ENCODE measurements at regions not wholly inside any gene's neighbourhood (a gene's known extent, or its start where the extent isn't known, plus 50 kb on each side); places are given as distances from the start of the nearest gene placed in this dataset.
"Not testable (repeated sequence)": the region's sequence is repeated elsewhere in the genome, so short reads cannot be mapped to it uniquely, and the experiment has no call there.

DNA sequence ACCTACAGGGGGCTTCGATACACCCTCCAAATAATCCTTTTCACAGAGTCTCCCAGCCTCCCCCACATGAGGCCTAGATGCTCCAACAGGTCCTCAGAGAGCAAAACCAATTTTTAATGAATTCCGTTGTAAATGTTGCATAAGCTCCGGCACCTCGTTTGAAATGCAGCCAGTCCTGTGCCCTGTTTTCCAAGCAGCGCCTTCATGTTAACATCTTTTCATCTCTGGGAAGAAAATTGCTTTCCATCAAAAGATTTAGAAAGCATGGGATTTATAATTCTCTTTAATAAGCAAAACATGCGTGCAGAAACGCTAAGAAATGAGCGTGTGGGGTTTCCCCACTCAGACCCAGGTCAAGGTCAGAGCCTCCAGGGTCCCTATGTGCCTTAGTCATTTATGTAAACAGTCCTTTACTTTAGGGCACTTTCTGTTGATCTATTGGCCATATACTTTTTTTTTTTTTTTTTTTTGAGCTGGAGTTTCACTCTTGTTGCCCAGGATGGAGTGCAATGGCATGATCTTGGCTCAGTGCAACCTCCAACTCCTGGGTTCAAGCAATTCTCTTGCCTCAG, 177.5 kb upstream of the S1PR3 start:
- no peak for ATAC-seq
- DNase-seq = no peak

DNA sequence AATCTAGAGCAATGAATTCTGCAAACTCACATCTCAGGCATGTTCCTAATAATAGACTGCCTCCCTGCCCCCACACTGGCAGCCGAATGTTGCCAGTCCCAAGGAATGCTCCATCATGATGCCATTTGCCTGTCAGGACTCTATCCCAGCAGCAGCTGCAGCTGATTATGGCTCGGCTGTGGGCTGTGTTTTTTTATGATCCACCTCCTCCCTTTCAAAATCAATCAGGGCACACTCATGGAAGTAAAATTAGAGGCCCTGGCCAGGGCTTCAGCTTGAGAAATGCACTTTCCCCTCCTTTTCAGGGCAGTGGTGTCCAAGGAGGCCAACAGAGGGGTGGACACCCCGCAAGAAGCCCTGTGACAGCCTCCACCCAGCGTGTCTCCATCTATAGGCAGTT, 176.7 kb upstream of the S1PR3 start:
- ATAC-seq = no peak

DNA sequence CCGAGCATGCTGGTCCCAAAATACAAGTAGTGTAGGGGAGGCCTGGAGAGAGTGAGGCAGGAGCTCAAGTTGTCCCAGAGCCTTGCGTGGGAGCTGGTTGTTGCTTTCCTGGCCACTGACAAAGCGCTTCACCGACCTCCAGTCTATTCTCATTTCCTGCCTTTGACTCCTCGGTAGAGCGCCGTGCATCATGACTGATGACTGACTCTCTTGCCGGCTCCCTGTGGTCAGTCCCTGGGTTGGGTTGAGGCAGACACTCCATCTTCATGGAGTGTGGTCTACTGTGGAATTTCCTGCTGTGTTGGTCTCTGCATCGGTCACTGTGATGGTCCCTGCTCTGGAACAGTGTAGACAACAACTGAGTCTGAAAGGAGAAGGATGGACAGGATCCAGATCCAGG, 175.1 kb upstream of the S1PR3 start:
- no peak for ATAC-seq
- no peak for DNase-seq

More for the DNA sequence above, 176.7 kb upstream of the S1PR3 start:
- no peak for DNase-seq

DNA sequence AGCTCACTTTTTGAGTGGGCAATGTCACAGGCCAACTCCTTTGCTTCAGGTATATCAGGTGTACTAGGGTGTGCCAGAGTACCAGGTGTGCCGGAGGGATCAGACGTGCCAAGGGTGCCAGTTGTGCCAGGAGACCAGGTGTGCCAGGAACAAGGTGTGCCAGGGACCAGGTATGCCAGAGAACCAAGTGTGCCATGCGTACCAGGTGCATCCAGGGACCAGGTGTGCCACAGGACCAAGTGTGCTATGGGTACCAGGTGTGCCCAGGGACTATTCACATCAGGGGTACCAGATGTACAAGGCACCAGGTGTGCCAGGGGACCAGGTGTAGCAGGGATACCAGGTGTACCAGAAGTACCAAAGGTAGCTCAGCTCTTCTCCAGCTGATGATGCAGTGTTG, 174.7 kb upstream of the S1PR3 start:
- ATAC-seq = no peak
- DNase-seq = no peak

DNA sequence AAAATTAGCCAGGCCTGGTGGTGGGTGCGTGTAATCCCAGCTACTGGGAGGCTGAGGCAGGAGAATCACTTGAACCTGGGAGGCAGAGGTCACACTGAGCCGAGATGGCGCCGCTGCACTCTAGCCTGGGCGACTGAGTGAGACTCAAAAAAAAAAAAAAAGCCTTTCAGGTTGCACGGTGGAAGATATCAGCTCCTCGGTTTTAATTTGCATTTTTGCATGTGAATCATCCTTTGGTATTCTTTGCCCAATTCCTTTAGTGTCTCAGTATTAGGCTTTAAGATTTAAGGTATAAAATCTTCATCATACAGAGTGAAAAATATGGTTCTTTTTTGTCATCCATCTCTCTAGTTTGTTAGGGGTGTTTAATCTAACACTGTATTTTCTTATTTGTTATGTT, 173.6 kb upstream of the S1PR3 start:
- DNase-seq = no peak

DNA sequence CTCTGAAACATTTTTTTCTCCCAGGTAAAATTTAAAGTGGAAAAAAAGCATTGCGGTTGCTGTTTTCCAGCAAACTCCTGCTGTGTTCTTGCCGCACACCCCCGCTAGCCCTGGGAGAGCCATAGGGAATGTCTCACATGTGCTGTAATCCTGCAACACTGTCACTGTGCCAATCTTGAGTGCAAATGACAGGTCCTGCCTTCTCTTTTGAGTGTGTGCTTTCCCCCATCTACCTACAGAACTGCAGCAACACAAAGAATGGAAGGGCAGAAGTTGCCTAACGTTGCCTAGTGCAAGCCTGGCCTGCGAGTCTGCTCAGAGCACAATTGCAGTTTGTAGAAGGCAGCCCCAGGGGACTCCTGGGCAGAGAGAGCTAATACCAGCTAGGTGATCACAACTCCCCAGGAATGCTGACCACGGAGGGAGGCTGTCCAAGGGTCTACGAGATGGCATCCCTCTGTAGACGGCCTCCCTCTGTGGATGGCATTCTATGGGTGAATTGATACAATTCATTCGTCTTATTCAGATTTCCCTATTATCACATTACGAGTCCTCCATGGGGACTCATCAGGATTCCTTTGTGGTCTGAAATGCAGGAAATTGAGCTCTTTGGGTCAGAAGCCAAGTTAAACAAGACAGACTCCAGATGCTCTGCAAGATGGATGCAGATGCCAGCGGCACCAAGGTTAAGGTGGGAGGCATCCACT, 172.6 kb upstream of the S1PR3 start:
- ATAC-seq = no peak
- DNase-seq = no peak

More for the DNA sequence above, 173.6 kb upstream of the S1PR3 start:
- no peak for ATAC-seq

DNA sequence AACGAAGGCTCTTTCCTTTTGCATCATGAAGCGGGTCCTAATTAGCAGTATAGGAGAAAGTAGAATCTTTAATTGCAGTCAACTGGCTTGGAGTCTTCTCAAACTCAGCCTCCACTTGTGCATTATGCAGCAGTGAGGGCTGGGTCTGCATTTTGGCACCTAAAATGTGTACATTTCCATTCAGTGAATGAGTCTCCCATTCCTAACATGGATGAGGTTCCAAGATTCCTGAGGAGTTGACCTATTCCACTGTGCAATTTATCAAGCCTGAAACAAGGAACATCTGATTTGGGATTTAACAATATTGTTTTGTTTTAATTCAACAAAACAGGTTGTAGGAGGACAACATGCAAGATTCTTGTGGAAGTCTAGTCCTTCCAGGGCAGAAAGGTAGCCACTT, 171.8 kb upstream of the S1PR3 start:
- ATAC-seq (no peak), DNase-seq (no peak)

DNA sequence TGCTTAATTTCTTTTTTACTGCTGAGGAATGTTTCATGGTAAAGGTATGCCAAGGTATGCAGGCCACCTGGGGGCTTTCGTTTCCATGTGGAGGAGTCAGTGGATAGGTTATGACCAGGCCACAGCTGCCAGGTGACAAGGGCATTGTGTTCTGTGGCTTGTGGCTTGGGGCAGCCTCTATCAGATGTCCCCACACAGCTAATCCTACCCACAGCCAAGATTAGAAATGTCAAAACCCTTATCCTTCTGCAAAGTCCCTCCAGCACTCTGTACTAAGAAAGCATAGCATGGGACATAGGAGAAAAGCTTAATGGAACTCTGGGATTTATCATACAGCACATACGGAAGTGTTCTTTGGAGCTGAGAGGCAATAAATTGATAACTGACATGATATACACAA, 171.2 kb upstream of the S1PR3 start:
- ATAC-seq (no peak), DNase-seq (no peak)

DNA sequence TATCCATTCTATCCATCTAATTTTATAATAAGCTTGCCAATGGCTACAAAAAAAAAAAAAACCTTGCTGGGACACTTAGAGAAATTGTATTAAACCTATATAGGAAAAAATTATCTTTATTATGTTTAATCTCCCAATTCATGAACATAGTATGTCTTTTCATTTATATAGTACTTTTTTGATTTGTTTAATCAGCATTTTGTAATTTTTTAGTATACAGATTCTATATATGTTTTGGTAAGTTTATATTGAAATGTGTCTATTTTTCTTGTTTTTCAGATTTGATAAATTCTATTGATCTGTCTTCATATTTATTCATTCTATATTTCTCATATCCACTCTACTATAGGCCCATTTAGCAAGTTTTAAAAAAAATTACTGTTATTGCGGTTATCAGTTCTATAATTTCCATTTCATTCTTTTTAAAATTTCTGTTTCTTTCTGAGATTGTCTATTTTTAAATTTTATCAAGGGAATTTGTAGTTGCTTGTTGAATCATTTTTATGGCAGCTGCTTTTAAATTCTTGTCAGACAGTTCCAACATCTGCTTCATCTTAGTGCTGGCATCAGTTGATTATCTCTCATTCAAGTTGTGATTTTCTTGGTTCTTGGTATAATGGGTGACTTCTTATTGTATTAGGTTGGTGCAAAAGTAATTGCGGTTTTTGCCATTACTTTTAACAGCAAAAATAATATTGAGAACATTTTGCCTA, 170.1 kb upstream of the S1PR3 start:
- ATAC-seq (no peak), DNase-seq (no peak)

DNA sequence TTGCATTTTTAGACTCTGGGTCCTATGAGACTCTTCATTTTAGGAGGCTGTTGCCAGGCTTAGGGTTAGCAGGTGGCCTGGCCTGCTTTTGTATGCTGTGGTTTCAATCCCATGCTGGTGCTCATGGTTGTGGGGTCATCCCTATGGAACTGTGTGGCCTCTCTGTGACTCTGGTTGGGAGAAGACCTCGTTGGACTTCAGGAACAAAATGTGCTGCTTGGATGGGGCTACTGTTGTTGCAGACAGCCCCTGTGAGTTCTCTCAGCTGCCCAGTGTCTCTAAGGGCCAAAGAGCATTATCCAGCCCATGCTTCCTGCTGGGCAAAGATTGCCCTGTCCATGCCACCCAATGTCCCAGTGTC, 169.5 kb upstream of the S1PR3 start:
- no peak for DNase-seq

DNA sequence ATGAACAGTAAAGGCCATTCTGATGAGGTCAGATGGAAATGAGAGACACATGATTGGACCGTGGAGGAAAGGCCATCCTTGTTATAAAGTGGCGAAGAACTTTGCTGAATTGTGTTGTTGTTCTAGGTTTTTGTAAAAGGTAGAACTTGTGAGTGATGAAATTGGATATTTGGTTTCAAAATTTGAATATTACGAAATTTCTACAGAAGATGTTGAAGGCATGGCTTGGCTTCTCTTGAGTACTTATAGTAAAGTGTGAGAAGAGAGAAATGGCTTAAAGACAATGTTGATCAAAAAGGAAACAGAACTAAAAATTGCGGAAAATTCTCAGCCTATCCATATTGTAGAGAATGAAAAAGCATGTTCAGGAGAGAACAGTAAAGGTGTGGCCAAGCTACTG, 166.6 kb upstream of the S1PR3 start:
- DNase-seq = no peak
- no peak for ATAC-seq

More for the DNA sequence above, 169.5 kb upstream of the S1PR3 start:
- no peak for ATAC-seq

DNA sequence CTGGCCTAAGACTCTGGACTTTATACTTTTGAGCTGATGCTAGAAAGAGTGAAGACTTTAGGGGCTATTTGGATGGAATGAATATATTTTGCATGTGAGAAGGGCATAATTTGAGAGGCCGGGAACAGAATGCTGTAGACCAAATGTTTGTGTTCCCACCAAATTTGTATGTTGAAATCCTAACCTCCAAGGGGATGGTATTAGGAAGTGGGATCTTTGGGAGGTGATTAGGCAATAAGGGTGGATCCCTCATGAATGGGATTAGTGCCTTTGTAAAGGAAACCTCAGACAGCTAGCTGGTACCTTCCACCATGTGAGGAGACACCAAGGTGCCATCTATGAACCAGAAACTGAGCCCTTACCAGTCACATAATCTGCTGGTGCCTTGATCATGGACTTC, 165.1 kb upstream of the S1PR3 start:
- no peak for ATAC-seq
- DNase-seq = no peak

DNA sequence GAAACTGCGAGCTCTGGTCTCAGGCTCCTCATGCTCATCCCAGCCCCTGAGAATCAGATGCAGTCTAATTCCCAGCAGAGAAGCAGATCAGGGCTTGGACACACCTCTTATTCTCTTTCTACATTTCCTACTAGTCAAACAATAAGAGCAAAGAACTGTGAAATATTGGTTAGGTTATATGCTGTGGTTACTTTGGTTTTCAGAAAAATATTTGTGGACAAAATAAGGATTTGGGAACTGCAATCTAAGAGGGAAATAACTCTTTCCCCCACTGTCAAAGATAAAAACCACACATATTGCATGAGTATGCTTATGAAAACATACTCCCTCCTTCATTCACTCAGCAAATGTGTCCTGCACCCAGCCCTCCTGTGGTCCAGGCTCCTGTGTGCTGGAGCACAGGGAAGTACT, 164.5 kb upstream of the S1PR3 start:
- DNase-seq (no peak), ATAC-seq (no peak)

DNA sequence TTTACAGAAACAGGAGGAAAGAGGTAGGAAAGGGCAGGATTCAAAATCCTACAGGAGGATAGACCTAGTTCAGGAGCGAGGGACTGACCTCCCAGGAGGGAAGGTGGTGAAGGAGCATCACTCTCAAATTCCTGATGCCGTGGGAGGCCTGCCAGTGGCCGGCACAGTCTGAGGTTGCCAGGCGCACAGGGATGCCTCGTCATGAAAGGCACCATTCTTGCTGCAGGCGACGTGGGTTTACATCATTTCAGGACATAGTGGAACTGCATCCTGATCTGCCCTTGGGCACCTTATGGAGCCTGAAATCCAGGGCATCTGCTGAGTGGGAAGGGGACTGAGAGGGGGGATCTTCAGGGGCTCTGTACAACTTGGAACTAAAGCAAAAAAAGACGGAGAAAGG, 163.2 kb upstream of the S1PR3 start:
- ATAC-seq (no peak), DNase-seq (no peak)

DNA sequence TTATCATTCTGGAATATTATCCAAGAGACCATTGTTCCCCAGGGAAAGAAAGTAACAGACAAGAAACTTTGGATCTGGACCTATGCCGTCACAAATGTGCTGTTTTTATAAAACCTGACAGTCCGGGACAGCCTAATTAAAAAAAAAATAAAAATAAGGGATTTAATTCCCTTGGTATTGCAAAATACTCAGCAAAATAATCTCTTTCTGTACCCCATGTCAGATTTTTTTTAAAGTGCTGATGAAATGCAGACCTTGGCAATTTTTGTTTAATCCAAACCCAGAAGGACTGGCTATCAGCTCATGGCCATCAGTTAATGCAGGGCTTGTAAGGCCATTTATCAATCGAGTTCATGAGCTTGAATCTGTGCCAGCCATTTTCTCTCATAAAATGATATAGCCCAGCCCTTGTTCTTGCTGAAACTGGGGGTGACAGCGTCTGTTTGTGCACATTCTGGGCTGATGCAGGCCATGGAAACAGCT, 162.7 kb upstream of the S1PR3 start:
- ATAC-seq (no peak), DNase-seq (no peak)

DNA sequence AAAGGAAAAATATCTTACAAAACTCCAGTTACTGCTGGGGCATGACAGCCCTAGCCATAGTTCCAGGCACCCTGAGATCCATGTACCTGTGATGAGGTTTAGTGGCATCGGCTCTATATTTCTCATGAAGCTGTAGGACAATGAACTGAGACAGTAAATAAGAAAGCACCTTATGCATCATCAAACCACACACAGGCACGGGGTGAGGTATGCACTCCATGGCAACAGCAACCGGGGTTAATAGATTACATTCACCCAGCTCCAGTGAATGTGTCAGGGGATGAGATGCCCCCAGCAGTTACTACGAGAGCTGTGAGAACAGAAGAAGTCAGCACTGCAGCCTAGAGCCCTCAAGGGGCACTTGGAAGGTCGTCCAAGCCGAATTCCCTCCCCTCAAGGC, 162.0 kb upstream of the S1PR3 start:
- ATAC-seq (peak; percentile 90), DNase-seq (peak; percentile 9)

DNA sequence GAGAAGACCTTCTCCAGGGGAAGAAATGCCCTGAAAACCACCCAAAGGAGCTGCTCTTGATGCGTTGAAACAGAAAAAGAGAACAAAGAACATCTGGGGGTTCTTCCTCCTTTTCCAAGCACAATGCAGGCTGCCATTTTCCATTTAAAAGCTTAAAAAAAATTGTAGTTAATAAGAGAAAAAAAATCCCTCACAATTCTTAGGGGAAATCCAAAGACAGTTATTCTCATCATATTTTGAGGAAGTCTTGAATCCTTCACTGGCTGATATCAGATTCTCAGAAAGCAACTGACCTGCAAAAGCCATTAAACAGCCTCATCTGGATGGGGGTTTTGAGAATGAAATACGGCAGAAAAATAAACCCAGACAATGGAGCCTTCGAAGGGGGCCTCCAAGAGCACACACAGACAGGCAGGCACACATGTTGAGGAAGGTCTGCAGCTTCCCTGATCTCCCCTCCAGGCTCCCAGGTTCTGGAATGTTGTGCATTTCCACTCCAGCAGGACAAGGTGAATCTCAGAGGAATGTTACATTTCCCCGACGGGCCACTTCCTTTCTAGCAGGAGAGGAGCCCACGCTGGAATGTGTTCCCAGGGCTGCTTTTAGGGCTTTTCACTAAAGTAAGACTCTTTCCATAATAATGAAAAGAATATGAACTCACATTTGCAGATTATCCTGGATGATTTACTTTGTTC, 159.4 kb upstream of the S1PR3 start:
- ATAC-seq (no peak), DNase-seq (no peak)

DNA sequence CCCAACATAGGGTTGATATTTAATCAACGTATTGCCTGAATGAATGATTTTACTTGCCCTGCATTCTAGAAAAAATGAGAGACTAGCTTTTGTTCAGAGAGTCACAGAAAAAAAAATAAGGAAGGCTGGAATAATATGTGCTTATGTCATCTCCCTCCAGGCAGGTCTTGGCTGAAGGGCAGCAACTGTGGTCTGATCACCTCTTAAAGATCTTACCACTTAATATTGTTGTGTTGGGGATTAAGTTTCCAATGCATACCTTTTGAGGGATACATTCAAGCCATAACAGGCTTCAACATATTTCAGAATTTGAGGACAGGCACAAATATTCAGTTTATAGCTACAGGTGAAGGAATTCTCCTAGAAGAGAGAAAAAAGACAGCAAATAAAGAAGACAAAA, 157.3 kb upstream of the S1PR3 start:
- ATAC-seq (no peak), DNase-seq (no peak)

DNA sequence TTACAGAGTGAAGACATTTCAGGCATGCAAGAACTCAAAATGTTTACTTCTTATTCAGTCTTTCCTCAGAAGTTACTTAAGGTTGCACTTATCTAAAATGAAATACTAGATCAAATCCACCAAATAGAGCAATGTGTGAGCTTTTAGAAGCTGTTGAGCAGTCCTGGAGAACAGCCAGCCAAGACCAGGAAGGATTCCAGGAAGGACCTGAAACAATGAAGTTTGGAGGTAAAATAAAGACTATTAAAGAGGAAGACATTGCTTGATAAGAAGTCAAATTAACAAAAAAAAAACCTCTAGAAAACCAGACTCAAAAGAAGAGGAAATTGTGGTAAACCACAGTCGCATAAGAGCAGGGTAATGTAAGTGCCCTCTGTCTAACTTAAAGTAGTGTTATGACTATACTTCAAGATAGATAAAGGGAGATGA, 156.2 kb upstream of the S1PR3 start:
- DNase-seq (no peak), ATAC-seq (peak; percentile 84)

DNA sequence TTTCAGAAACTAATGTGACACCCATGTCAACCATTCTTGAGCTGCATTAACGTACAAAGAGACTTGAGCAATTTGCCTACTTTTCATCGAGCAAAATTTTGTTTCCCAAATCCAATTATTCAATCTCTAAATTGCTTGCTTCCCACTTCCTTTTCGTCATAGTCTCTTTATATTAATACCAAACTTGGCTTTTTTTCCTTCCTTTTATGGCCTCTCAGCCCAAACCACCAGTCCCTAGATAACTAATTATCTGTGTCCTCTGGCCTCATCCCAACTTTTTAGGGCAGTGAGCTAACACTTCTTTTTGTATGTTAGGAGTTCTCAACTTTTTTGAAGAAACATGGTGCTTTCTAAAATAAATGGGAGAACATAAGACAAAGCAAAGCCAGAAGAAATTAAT, 155.5 kb upstream of the S1PR3 start:
- DNase-seq (no peak), ATAC-seq (no peak)

DNA sequence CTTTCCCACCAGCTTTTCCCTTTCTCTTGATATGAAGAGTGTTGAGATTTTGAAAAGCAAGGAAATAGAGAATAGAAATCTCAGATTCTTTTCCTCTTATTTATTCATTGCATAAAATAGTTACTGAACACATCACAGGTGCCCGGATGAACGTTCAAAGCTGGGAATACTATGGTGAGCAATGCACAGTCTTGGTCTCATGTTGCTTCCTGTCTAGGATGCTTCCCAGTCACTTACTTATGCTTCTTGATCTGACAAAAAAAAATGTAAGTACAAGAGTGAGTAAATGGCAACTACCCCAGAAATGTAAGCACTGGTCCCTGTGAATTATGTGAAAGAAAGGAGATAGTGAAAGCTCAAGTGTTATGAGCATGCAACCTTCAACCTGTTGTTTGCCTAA, 153.5 kb upstream of the S1PR3 start:
- ATAC-seq = no peak

DNA sequence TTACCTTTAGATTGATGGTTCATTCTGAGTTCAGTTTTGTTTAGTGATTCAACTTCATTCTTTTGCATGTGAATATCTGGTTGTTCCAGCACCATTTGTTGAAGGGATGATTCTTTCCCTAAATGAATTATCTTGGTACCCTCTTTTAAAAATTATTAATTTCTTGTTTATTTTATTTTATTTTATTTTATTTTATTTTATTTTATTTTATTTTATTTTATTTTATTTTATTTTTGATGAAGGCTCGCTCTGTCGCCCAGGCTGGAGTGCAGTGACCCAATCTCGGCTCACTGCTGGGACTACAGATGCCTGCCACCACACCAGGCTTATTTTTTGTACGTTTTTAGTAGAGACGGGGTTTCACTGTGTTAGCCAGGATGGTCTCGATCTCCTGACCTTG, 141.4 kb upstream of the S1PR3 start:
- not testable (repeated sequence) for ATAC-seq, DNase-seq

More for the DNA sequence above, 153.5 kb upstream of the S1PR3 start:
- DNase-seq = no peak

DNA sequence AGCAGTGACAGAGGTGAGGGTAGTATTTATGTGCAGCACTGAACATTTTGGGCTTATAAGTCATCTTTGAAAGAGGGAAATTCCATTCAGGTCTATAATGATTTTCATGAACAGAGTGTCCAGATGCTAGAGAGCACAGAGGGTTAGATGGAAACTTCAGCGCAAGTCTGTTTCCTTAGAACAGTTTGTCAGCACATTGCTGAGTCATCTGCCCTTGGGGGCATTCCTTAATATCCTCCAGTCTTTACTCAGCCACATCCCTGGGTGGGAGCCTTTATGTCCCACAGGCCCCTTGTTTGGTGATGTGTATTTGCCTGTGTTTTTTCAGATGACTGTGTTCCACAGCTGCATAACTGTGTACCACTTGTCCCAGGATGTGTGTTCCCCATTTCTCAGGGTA, 138.5 kb upstream of the S1PR3 start:
- ATAC-seq = peak; percentile 49
- no peak for DNase-seq

Measured in stimulated activated naive CD8-positive, alpha-beta T cell treated with anti-CD3 and anti-CD28 coated beads, Interleukin-15, Interleukin-2, amounts not matched to agents 100 U/mL and 50 U/mL, for 24 hours (primary cell).